ENCODE measurements at regions not wholly inside any gene's neighbourhood (a gene's known extent, or its start where the extent isn't known, plus 50 kb on each side); places are given as distances from the start of the nearest gene placed in this dataset.

DNA sequence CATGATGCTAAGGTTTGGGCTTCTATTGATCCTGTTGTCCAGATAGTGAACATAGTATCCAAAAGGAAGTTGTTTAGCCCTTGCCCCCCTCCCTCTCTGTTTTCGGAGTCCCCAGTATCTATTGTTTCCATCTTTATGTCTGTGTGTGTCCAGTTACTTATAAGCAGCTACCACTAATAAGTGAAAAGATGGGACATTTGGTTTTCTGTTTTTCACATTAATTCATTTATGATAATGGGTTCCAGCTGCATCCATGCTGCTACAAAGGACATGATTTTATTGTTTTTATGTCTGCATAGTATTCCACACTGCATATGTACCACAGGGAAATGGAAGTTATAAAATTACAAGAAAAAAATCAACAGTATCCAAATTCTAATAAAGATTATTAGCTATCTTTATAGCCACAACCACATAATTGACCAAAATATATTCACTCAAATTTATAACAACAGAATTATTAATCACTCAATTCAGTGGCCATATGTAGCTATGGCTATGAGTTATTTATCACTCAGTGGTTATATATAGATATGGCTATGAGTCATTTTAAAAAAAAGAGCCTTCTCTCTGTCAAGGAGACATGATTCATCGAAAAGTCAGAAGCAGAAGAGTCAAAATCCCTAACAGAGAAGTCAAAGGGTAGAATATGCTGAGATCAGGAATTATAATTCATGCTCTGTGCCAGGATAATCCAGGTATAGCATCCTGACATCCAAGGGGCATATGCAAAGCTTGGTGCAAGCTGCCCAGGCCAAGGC, 367.5 kb downstream of the DEPDC1B start:
- Mint-ChIP-seq H3K27ac (no peak overlapping the region), H3K27me3 (ENCODE audit: insufficient read depth) (no peaks in the 10 kb centered on the region), H3K36me3 (ENCODE audit: low read depth) (no peaks in the 10 kb centered on the region), H3K9me3 (no peaks in the 10 kb centered on the region), H3K4me1 (no peaks in the 10 kb centered on the region), H3K4me3 (no peak overlapping the region)
- Histone ChIP-seq H3K27me3 (ENCODE audit: control insufficient read depth, insufficient read depth, low read length, poor library complexity, severe bottlenecking) (no peaks in the 10 kb centered on the region), H3K27ac (ENCODE audit: low read depth, low read length) (no peak overlapping the region), H3K9me3 (ENCODE audit: control insufficient read depth, low read length) (no peaks in the 10 kb centered on the region), H3K4me3 (ENCODE audit: low read length) (no peak overlapping the region), H3K9ac (ENCODE audit: extremely low read depth, low read length, poor library complexity, severe bottlenecking) (no peak overlapping the region), H3K4me1 (ENCODE audit: control insufficient read depth, insufficient read depth, low read length) (no peaks in the 10 kb centered on the region), H3K36me3 (ENCODE audit: control insufficient read depth, insufficient read depth, low read length) (no peaks in the 10 kb centered on the region)
- no peak for DNase-seq
- TF ChIP-seq, protein P1, sequence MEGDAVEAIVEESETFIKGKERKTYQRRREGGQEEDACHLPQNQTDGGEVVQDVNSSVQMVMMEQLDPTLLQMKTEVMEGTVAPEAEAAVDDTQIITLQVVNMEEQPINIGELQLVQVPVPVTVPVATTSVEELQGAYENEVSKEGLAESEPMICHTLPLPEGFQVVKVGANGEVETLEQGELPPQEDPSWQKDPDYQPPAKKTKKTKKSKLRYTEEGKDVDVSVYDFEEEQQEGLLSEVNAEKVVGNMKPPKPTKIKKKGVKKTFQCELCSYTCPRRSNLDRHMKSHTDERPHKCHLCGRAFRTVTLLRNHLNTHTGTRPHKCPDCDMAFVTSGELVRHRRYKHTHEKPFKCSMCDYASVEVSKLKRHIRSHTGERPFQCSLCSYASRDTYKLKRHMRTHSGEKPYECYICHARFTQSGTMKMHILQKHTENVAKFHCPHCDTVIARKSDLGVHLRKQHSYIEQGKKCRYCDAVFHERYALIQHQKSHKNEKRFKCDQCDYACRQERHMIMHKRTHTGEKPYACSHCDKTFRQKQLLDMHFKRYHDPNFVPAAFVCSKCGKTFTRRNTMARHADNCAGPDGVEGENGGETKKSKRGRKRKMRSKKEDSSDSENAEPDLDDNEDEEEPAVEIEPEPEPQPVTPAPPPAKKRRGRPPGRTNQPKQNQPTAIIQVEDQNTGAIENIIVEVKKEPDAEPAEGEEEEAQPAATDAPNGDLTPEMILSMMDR (conservative IDR thresholded peaks at IDR 0.05), result no peak
- 82 to 100% methylated on average over 1 to 2 of the region's 2 CpGs for WGBS, 2 experiments (ENCODE audit: insufficient coverage in 1 of 2, insufficient read length in 1 of 2)

DNA sequence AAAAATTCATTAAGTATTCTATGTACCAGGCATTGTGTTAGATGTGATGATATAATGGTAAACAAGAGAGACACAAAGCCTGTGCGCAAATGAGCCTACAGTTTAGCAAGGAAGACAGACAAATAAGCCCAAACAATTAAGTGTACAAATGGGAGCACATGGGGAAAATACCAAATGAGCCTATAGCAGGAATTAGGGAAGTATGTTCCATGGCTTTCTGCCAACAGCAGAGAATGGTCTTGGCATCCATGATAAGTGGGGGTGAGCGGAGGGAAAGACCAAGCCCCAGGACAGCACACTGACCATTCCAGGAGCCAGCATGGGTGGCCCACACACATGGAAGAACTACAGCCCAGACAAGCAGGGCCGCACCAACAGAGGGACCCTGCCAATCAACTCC, 369.7 kb downstream of the DEPDC1B start:
- Mint-ChIP-seq H3K9me3 (no peaks in the 10 kb centered on the region), H3K4me1 (peaks cover under 1% of the 10 kb centered on the region), H3K36me3 (ENCODE audit: low read depth) (no peaks in the 10 kb centered on the region), H3K27me3 (ENCODE audit: insufficient read depth) (no peaks in the 10 kb centered on the region), H3K27ac (no peak overlapping the region), H3K4me3 (no peak overlapping the region)
- Histone ChIP-seq H3K36me3 (ENCODE audit: control insufficient read depth, insufficient read depth, low read length) (no peaks in the 10 kb centered on the region), H3K4me1 (ENCODE audit: control insufficient read depth, insufficient read depth, low read length) (no peaks in the 10 kb centered on the region), H3K27ac (ENCODE audit: low read depth, low read length) (no peak overlapping the region), H3K9me3 (ENCODE audit: control insufficient read depth, low read length) (no peaks in the 10 kb centered on the region), H3K4me3 (ENCODE audit: low read length) (no peak overlapping the region), H3K9ac (ENCODE audit: extremely low read depth, low read length, poor library complexity, severe bottlenecking) (no peak overlapping the region), H3K27me3 (ENCODE audit: control insufficient read depth, insufficient read depth, low read length, poor library complexity, severe bottlenecking) (no peaks in the 10 kb centered on the region)
- WGBS, 2 experiments (ENCODE audit: insufficient coverage in 1 of 2, insufficient read length in 1 of 2), result 89 to 90% methylated on average over 2 to 3 of the region's 3 CpGs
- TF ChIP-seq, protein P1 (conservative IDR thresholded peaks at IDR 0.05), result no peak
- DNase-seq, result no peak

DNA sequence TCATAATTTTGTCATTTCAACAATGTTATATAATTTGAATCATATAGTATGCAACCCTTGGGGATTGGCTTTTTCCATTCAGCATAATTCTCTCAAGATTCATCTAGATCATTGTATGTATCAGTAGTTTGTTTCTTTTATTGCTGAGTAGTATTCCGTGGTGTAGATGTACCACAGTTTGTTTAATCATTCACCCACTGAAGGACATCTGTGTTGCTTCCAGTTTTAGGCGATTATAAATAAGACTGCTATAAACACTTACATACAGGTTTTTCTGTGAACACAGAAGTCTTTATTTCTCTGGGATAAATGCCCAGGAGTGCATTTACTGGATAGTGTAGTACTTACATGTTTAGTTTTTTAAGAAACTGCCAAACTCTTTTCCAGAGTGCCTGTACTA, 374.1 kb downstream of the DEPDC1B start:
- no peaks in the 10 kb centered on the region for H3K36me3 ChIP-seq (ENCODE audit: control insufficient read depth, insufficient read depth, low read length)
- H3K4me1 ChIP-seq (ENCODE audit: control insufficient read depth, insufficient read depth, low read length), result peaks cover 11% of the 10 kb centered on the region
- Mint-ChIP-seq H3K27ac (no peak overlapping the region), H3K4me3 (no peak overlapping the region), H3K36me3 (ENCODE audit: low read depth) (peaks cover 3% of the 10 kb centered on the region), H3K4me1 (peaks cover 18% of the 10 kb centered on the region), H3K27me3 (ENCODE audit: insufficient read depth) (no peaks in the 10 kb centered on the region), H3K9me3 (peaks cover 14% of the 10 kb centered on the region)
- H3K9ac ChIP-seq (ENCODE audit: extremely low read depth, low read length, poor library complexity, severe bottlenecking), result no peak overlapping the region
- 80 to 100% methylated on average over 1 to 2 of the region's 2 CpGs for WGBS, 2 experiments (ENCODE audit: insufficient coverage in 1 of 2, insufficient read length in 1 of 2)
- TF ChIP-seq, protein P1 (conservative IDR thresholded peaks at IDR 0.05), result no peak
- peaks cover 21% of the 10 kb centered on the region for H3K9me3 ChIP-seq (ENCODE audit: control insufficient read depth, low read length)
- H3K4me3 ChIP-seq (ENCODE audit: low read length), result no peak overlapping the region
- no peak for DNase-seq
- no peaks in the 10 kb centered on the region for H3K27me3 ChIP-seq (ENCODE audit: control insufficient read depth, insufficient read depth, low read length, poor library complexity, severe bottlenecking)
- no peak overlapping the region for H3K27ac ChIP-seq (ENCODE audit: low read depth, low read length)
